CD4-positive, alpha-beta T cell treated with Interleukin-2 at 100 ng/mL for 4 hours (primary cell): ENCODE measurements at regions not wholly inside any gene's neighbourhood (a gene's known extent, or its start where the extent isn't known, plus 50 kb on each side); places are given as distances from the start of the nearest gene placed in this dataset.
A peak's percentile ranks its signal among the peaks of the same experiment; 100 is the strongest.

Experiments
- DNase-seq: peaks from one replicate; pipeline ENCODE4 v3.0.0-alpha.2; 2020; ENCODE audit warnings: low spot score

DNA sequence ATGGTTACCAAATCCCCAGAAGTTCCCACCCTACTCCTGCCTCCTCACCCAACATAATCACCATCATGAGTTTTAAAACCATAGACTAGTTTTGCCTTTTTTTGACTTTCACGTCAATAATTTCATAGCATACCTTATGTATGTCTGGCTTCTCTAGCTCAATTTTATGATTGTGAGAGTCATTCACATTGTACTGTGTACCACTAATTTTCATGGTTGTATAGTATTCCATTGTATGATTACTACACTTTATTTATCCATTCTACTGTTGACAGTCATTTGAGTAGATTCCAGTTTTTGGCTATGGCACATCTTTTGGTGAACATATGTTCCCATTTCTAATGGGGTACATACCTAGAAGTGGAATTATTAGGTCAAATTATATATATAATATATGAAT lies 195.3 kb upstream of the TCF21 start:
- DNase-seq, result no peak

- DNase-seq, result no peak
Observed at GRCh38 chr6:133697185-133697584, 191.7 kb upstream of the TCF21 start.

DNA sequence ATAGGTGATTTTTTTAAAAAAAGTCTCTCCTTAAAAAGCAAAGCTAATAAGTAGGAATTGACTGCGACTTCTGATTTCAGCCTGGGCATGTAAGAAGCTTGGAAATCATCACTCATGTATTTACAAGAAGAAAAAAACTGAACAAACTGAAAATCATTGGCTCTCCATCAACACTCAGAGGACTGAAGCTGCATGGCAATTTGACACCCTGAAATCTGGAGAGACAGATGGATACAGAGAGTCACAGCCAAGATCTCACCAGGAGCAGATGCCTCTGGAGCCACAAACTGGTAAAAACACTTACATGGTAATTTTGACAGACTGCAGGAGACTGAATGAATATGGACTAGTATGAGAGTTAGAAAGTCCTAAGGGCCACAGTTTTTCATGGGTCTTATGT lies 191.2 kb upstream of the TCF21 start:
- DNase-seq, result no peak

DNA sequence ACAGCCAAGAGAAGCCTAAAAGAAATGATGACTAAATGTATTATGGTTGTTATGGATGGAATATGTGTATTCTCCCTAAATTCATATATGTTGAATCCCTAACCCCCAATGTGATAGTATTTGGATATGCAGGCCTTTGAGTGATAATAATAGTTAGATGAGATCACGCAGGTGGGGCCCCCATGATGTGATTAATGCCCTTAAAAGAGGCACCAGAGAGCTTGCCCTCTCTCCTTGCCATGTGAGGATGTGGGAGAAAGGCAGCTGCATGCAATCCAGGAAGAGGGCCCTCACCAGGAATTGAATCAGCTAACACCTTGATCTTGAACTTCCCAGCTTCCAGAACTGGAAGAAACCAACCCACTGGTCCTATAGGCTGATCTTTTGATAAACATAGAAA lies 190.6 kb upstream of the TCF21 start:
- no peak for DNase-seq

- no peak for DNase-seq
Observed at GRCh38 chr6:133699741-133700385, 189.1 kb upstream of the TCF21 start.

- DNase-seq, result no peak
Observed at GRCh38 chr6:133701633-133702331, 187.1 kb upstream of the TCF21 start.

DNA sequence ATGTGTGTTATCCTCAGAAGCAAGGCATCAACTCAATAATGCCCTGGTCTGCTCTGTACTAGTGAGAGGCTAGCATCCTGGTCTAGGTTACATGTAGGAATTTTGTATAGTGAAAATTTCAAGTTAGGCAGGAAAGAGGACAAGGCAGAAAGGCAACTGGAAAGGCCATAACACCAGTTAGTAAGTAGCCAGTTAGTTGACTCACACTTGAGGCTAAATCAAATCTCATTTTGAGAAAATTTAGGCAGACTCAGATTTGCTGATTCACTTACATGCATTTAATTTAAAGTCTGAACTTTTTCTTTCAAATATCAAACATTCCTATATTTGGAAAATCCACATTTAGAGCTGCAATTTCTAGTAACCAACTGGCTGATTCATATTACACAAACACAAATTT lies 184.5 kb upstream of the TCF21 start:
- DNase-seq, result no peak

- no peak for DNase-seq
Observed at GRCh38 chr6:133705066-133705465, 183.8 kb upstream of the TCF21 start.

GRCh38 chr6:133705731-133706130 lies 183.2 kb upstream of the TCF21 start:
- DNase-seq, result no peak

DNA sequence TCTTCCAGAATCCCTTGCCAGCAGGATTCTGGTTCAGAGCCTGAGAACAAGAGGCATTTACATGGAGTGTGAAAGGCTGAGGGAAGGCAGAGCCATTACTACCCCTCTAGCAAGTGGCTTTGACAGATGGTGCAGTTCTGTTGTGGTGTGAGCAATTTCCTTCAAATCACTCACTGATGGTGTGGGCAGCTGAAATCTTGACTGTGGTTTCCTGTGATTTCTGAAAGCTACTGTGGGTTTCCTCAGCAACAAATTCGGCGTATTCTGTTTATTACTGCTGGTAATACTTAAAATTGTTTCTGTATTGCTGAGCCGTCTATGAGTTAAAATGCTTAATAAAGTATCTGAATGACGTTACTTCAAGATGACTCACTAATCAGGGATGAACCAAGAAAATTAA lies 181.5 kb upstream of the TCF21 start:
- DNase-seq, result peak; percentile 4

DNA sequence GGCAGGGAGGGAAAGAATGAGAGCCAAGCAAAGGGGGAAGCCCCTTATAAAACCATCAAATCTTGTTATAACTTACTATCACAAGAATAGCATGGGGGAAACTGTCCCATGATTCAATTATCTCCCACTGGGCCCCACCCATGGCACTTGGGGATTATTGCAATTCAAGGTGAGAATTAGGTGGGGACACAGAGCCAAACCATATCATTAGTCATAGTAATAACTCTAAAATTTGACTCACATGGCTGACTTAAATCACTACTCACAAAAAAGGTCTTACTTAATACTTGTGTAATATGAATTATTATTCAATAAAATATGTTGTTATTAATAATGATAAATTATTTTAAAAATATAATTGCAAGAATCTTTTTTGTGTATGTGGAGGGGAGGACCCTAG lies 178.1 kb upstream of the TCF21 start:
- no peak for DNase-seq

- DNase-seq, result no peak
Observed at GRCh38 chr6:133715270-133715669, 173.6 kb upstream of the TCF21 start.

- no peak for DNase-seq
Observed at GRCh38 chr6:133724726-133725125, 164.2 kb upstream of the TCF21 start.

DNA sequence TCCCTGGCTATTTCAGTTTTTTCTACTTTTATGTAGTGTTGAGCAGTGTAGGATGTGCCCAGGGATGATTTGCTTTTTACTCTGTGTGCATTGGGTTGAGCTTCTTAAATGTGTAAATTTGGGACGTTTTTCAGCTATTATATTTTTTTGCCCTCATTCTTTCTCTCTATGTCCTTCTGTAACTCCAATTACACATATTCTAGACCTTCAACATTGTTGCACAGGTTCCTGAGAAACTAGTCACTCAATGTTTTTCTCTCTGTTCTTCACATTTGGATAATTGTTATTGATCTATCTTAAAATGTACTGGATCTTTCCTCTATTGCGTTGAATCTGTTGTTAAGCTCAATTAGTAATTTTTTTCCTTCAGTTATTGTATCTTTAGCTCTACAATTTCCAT lies 162.7 kb upstream of the TCF21 start:
- DNase-seq, result no peak

- DNase-seq, result no peak
Observed at GRCh38 chr6:133730881-133731280, 158.0 kb upstream of the TCF21 start.

DNA sequence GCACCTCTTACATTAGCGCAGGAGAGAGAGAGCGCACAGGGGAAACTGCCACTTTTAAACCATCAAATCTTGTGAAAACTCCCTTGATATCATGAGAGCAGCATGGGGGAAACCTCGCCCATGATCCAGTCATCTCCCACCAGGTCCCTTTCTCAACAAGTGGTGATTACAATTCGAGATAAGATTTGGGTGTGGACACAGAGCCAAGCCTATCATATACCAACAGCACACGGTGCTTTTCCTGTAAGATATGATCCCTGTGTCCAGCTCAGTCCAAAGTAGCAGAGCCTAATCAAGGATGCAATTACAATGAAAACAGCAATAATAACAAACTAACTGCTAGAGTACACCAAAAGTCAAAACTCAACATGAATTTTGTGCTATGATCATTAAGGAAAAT lies 148.7 kb upstream of the TCF21 start:
- no peak for DNase-seq

GRCh38 chr6:133740816-133741215 lies 148.1 kb upstream of the TCF21 start:
- DNase-seq, result no peak

DNA sequence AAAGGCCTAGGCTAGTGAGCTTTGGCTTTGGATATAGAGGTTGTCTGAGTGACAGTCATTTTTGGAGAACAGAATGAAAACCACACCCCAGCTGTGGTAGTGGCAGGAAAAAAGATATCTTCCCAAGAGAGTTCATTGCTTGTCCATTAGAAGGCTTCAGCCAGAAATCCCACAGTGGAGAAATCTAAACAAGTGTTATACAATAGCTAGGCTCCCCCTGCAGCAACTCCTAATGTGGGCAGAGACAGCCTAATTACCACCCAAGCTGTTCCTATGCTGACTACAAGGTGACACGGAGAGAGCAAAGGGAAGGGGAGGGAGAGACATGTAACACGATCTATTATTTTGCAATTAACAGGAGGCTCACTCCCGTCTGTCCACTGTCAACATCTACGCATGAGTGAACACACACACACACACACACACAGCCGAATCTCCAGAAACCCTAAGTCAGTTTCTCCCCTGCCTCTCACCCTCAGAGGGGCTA lies 147.5 kb upstream of the TCF21 start:
- DNase-seq, result no peak

GRCh38 chr6:133743621-133744020 lies 145.3 kb upstream of the TCF21 start:
- no peak for DNase-seq

GRCh38 chr6:133746417-133746770 lies 142.5 kb upstream of the TCF21 start:
- DNase-seq, result no peak

DNA sequence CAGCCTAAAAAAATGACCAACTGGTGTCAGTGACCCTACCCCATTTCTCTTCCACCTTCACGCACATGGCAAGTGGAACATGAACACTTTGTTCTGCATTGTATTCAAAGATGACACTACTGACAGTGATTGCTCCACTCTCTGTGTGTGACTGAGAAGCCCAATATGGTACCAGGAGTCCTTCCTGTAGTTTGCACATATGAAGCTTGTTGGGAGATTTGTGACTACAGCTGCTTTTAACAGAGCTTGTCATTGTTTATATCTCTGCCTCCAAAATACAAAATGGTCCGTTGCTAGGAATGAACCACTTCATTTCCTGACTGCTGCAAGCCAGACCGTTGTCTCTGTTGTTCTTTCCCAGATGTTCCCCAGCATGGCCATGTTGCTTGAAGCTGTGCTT lies 140.3 kb upstream of the TCF21 start:
- no peak for DNase-seq

GRCh38 chr6:133749427-133749826 lies 139.5 kb upstream of the TCF21 start:
- no peak for DNase-seq

GRCh38 chr6:133752129-133752528 lies 136.8 kb upstream of the TCF21 start:
- no peak for DNase-seq

- no peak for DNase-seq
Observed at GRCh38 chr6:133753756-133754155, 135.2 kb upstream of the TCF21 start.
